ENCODE measurements at regions not wholly inside any gene's neighbourhood (a gene's known extent, or its start where the extent isn't known, plus 50 kb on each side); places are given as distances from the start of the nearest gene placed in this dataset.
"Not testable (repeated sequence)": the region's sequence is repeated elsewhere in the genome, so short reads cannot be mapped to it uniquely, and the experiment has no call there.

GRCh38 chr9:81424431-81424830, 264.9 kb downstream of the TLE1 start:
- no peak for DNase-seq

GRCh38 chr9:81423589-81424326, 265.6 kb downstream of the TLE1 start:
- no peak for DNase-seq

- not testable (repeated sequence) for DNase-seq
These were observed 268.3 kb downstream of the TLE1 start for GRCh38 chr9:81421090-81421489.

- DNase-seq = no peak
These were observed 269.3 kb downstream of the TLE1 start for GRCh38 chr9:81420024-81420423.

- no peak for DNase-seq
These were observed 271.4 kb downstream of the TLE1 start for GRCh38 chr9:81417941-81418340.

- no peak for DNase-seq
These were observed 272.1 kb downstream of the TLE1 start for GRCh38 chr9:81417299-81417675.

GRCh38 chr9:81416476-81417298, 272.7 kb downstream of the TLE1 start:
- no peak for DNase-seq

GRCh38 chr9:81414836-81415235, 274.5 kb downstream of the TLE1 start:
- DNase-seq = no peak

- no peak for DNase-seq
These were observed 277.4 kb downstream of the TLE1 start for GRCh38 chr9:81411961-81412360.

- DNase-seq = no peak
These were observed 279.1 kb downstream of the TLE1 start for GRCh38 chr9:81410201-81410600.

GRCh38 chr9:81408951-81409350, 280.4 kb downstream of the TLE1 start:
- DNase-seq = no peak

- no peak for DNase-seq
These were observed 284.3 kb downstream of the TLE1 start for GRCh38 chr9:81404931-81405598.

- DNase-seq = no peak
These were observed 291.6 kb downstream of the TLE1 start for GRCh38 chr9:81397481-81398381.

- DNase-seq = no peak
These were observed 292.8 kb downstream of the TLE1 start for GRCh38 chr9:81396528-81396927.

GRCh38 chr9:81395676-81396054, 293.7 kb downstream of the TLE1 start:
- no peak for DNase-seq

- no peak for DNase-seq
These were observed 294.3 kb downstream of the TLE1 start for GRCh38 chr9:81394881-81395675.

- DNase-seq = no peak
These were observed 295.1 kb downstream of the TLE1 start for GRCh38 chr9:81393985-81394811.

- DNase-seq = no peak
These were observed 297.9 kb downstream of the TLE1 start for GRCh38 chr9:81391457-81391825.

GRCh38 chr9:81390792-81391456, 298.4 kb downstream of the TLE1 start:
- DNase-seq = no peak

- no peak for DNase-seq
These were observed 299.8 kb downstream of the TLE1 start for GRCh38 chr9:81389569-81389993.

Data from activated effector memory CD4-positive, alpha-beta T cell treated with Interleukin-2 at 50 U/mL for 16 hours (primary cell).